Retinal pigment epithelial cell (primary cell): ENCODE measurements at regions not wholly inside any gene's neighbourhood (a gene's known extent, or its start where the extent isn't known, plus 50 kb on each side); places are given as distances from the start of the nearest gene placed in this dataset.

Source experiments
- DNase-seq: peaks from one replicate; pipeline ENCODE4 v3.0.0-alpha.2; 2010; ENCODE audit warnings: low read depth
- H3K4me3 ChIP-seq: 2 replicates; pipeline ENCODE4 v1.5.1; 2011; ENCODE audit warnings: mild to moderate bottlenecking, low read length, control low read depth, moderate library complexity
- TF ChIP-seq, protein P1 (sequence below): conservative IDR thresholded peaks from 2 replicates; pipeline ENCODE4 v1.5.1; 2011; ENCODE audit warnings: low read depth, low read length, control low read depth, inconsistent platforms

DNA sequence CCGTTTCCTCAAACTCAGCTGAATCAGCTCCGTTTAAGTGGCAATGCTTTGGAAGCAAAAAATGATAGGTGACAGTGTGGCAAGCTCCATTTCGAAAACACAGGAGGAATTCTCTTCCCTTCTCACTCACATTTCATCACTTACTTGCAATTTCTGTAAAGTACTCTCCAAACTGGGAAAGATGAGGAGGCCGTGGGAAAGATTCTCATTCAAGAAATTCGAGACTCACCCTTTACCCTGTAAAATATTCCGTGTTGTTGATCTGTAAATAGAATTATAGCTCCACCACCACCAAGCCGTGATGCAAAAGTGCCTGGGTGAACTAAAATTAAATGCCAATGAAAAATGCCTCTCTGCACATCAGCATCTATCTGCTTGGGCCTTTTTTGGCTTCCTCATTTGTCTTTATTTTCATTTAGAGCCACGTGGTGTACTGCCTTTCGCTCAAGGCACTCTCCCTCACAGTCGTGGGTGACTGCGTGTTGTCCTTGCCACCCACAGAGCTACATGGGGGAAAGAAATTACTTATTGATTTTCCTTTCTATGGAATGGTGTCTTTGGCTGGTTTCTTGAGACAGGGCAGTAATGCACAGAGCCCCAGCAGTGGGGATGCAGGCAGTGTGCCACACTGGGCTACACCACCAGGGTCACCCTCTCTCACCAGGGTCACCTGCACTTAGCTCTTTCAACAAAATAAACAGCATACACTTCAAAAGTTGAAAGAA, 289.3 kb upstream of the TAS2R1 start:
- TF ChIP-seq, protein P1, sequence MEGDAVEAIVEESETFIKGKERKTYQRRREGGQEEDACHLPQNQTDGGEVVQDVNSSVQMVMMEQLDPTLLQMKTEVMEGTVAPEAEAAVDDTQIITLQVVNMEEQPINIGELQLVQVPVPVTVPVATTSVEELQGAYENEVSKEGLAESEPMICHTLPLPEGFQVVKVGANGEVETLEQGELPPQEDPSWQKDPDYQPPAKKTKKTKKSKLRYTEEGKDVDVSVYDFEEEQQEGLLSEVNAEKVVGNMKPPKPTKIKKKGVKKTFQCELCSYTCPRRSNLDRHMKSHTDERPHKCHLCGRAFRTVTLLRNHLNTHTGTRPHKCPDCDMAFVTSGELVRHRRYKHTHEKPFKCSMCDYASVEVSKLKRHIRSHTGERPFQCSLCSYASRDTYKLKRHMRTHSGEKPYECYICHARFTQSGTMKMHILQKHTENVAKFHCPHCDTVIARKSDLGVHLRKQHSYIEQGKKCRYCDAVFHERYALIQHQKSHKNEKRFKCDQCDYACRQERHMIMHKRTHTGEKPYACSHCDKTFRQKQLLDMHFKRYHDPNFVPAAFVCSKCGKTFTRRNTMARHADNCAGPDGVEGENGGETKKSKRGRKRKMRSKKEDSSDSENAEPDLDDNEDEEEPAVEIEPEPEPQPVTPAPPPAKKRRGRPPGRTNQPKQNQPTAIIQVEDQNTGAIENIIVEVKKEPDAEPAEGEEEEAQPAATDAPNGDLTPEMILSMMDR = no peak
- H3K4me3 ChIP-seq = no peak overlapping the region
- DNase-seq = no peak

DNA sequence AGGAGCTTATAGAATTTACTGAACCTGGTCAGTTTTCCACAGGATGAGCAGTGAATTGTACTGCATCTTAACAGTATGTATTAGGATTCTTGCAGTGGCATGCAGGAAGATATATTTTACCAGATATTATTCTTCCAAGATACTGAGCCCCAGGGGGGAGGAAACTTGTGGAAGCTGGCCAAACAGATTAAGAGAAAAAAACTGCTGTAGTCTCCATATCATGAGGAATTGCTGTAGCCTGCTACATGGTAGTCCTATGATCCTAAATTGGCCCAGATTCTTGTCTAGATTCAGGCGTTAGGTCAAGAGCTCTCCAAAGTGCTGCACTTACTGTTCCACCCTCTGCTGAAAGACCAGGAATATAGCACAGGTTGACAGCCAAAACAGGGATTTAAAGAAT, 275.5 kb upstream of the TAS2R1 start:
- TF ChIP-seq, protein P1 = no peak
- H3K4me3 ChIP-seq = no peak overlapping the region
- DNase-seq = peak; percentile 32

DNA sequence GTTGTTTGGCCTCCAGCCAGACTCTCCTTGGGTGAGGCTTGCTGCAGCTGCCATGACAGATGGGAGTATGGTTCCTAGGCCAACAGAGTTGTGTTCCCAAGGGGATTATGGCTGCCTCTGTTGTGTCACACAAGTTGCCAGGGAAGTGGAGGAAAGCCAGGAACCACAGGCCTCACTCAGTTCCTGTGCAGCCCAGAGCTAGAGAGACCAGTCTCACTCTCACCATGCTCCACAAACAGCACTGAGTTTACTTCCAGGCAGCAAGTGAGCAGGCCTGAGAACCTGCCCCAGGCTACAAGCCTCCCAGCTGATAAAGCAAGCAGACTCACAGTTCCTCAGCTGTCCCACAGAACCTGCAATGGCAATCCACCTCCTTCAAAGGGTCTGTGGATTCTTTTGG, 273.6 kb upstream of the TAS2R1 start:
- H3K4me3 ChIP-seq = no peak overlapping the region
- TF ChIP-seq, protein P1 = no peak
- peak; percentile 29 for DNase-seq

DNA sequence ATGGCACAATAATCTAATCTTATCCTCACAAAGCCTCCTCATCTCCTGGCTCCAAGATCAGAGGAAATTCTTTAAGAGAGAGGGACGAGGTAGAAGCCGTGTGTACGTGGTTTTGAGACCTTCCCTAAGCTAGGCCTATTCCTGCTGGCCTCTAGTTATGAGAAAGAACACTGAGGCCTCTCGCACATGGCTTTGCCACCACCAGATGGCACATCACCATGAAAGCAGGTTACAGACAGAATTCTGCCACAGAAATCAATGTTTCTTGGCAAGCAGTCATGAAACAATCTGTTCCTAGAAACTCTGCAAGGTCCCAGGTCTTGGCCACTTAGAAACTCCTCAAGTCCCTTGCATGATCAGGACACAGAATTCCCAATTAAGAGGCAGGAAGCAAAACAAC, 268.2 kb upstream of the TAS2R1 start:
- DNase-seq = peak; percentile 19

DNA sequence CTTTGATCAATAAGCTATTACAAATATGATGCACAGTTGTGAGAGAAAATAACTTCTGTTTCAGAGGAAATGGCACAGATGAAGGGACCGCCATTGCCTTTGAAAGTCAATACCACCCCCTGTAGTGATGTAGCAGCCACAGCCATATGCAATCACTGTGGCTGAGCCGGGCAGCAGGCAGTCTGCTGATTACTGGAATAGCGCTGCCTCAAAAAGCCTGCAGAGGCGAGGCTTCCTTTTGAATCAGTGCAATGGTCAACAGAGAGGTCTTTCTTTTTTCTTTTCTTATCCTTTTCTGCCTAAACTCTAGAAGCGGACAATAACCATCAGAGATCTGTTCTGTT, 265.1 kb upstream of the TAS2R1 start:
- TF ChIP-seq, protein P1 = no peak

More for the DNA sequence above, 268.2 kb upstream of the TAS2R1 start:
- no peak overlapping the region for H3K4me3 ChIP-seq
- TF ChIP-seq, protein P1 = peak; percentile 84

DNA sequence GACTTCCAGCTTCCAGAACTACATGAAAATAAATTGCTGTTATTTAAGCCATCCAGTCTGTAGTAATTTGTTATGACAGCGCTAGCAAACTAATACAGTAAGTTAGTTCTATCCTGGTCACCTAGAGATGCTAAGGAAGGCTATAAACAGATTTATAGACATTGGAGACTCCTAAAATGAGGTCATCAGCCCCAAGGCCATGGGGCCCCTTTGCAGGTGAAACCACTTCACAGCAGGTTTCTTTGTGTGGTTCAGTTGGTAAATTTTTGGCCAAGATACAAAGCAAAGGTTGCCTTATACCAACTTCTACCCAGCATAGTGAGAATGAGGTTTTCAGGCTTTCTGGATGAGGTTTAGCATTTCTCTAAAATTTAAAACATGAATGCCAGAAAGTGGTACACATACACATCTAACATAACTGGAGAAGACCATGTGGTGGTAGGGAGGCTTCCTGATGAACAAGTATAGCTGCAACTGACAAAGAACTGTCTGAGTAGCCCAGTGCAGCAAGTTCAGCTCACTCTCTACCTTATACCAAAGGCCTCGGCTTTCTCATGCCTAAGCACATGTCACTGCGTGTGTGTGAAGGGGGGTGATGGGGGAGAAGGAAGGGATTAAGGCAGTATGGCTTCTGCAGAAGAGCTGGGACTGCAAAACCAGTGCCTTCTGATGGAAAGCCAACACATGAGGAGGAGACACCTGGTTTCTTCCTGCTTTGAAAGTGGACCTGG, 264.6 kb upstream of the TAS2R1 start:
- DNase-seq = no peak
- H3K4me3 ChIP-seq = no peak overlapping the region
- TF ChIP-seq, protein P1 = no peak

More for the DNA sequence above, 265.1 kb upstream of the TAS2R1 start:
- no peak overlapping the region for H3K4me3 ChIP-seq
- DNase-seq = no peak

DNA sequence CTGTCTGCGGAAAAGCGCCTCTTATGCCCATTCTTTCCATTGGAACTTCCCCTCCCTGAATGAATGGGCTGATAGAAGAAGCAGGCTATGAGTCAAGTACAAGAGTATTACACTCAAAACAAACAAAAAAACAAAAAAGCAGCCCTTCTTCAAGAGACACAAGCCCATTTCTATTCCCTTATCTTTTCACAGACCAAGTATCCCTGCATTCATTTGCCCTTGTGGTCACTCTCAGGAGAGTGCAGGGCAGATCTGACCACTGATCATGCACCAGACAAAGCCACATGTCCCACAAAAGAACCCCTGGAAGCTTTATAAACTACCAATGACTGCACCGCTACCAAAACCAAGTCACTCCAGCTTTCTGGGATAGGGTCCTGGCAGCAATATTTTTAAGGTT, 262.5 kb upstream of the TAS2R1 start:
- DNase-seq = no peak
- no peak overlapping the region for H3K4me3 ChIP-seq
- TF ChIP-seq, protein P1 = no peak
